Upper lobe of left lung (tissue), 6 donors: ENCODE measurements at regions not wholly inside any gene's neighbourhood (a gene's known extent, or its start where the extent isn't known, plus 50 kb on each side); places are given as distances from the start of the nearest gene placed in this dataset.

Source experiments
- ATAC-seq, 2 donors: fragments of 200-7000 bp; cut with Tn5 transposase; one replicate each; pipeline ENCODE4 v1.9.1; 2022; ENCODE audit warnings: mild to moderate bottlenecking in 2 of 2, moderate library complexity in 2 of 2; ENCODE audit not compliant: low FRiP score in 2 of 2
- DNase-seq, 2 donors: peaks; one replicate each; pipeline ENCODE4 v3.0.0-alpha.2; 2019 to 2020
- H3K27ac ChIP-seq, 4 donors: fragments of 200-600 bp; sonication (generic); one replicate each; pipeline ENCODE4 v1.5.1; 2016 to 2019
- H3K27me3 ChIP-seq, 4 donors: fragments of 200-600 bp; sonication (generic); one replicate each; pipeline ENCODE4 v1.5.1; 2017 to 2019
- H3K36me3 ChIP-seq, 4 donors: fragments of 200-600 bp; sonication (generic); one replicate each; pipeline ENCODE4 v1.5.1; 2016 to 2019
- H3K4me1 ChIP-seq, 4 donors: fragments of 200-600 bp; sonication (generic); one replicate each; pipeline ENCODE4 v1.5.1; 2018 to 2019
- H3K4me3 ChIP-seq, 4 donors: fragments of 200-600 bp; sonication (generic); one replicate each; pipeline ENCODE4 v1.5.1; 2017 to 2019; ENCODE audit warnings: mild to moderate bottlenecking in 2 of 4, moderate library complexity in 1 of 4
- H3K9me3 ChIP-seq, 4 donors: fragments of 200-600 bp; sonication (generic); one replicate each; pipeline ENCODE4 v1.5.1; 2018 to 2019
- CTCF ChIP-seq, 6 experiments: fragments of 450-650 bp in 4 of 6; fragments of 200-600 bp in 2 of 6; sonication (generic) in 2 of 6; IDR thresholded peaks; one replicate each; pipeline ENCODE4 v1.5.1; 2016 to 2019; ENCODE audit warnings: antibody characterized with exemption in 6 of 6
- EP300 ChIP-seq, 4 donors: sonication (generic); formaldehyde crosslinking; IDR thresholded peaks; one replicate each; pipeline ENCODE4 v1.5.1; 2017; ENCODE audit warnings: antibody characterized with exemption in 4 of 4, control low read depth in 2 of 4
- POLR2A ChIP-seq, 4 donors: fragments of 450-650 bp; IDR thresholded peaks; one replicate each; pipeline ENCODE4 v1.5.1; 2016 to 2017; ENCODE audit warnings: antibody characterized with exemption in 4 of 4, mild to moderate bottlenecking in 2 of 4
- POLR2AphosphoS5 ChIP-seq, 2 donors: sonication (generic); formaldehyde crosslinking; IDR thresholded peaks; one replicate each; pipeline ENCODE4 v1.5.1; 2017; ENCODE audit warnings: antibody characterized with exemption in 2 of 2
- WGBS, 2 donors: methylation state at CpG; one replicate each; pipeline ENCODE4 v1.1.5; 2017 to 2018; 5-methylcytosine and 5-hydroxymethylcytosine counted together
- donor health status: DM: no; HTN: no; CAD: no; lungs with moderate emphysema.
- donor health status: DM: no; HTN: yes; CAD: no; lungs with severe emphysema.

GRCh38 chr2:6421138-6421730, 444.5 kb downstream of the CMPK2 start:
- Histone ChIP-seq H3K4me3 (no peak overlapping the region), H3K27me3 (no peaks in the 10 kb centered on the region), H3K4me1 (no peaks in the 10 kb centered on the region), H3K9me3 (no peaks in the 10 kb centered on the region), H3K27ac (no peak overlapping the region), H3K36me3 (no peaks in the 10 kb centered on the region)
- DNase-seq: no peak
- WGBS, 2 donors: 79 to 85% methylated on average over 12 of the region's 12 CpGs
- ATAC-seq: no peak
- TF ChIP-seq CTCF (IDR thresholded peaks at IDR 0.05): no peak
- TF ChIP-seq POLR2AphosphoS5 (IDR thresholded peaks at IDR 0.05): no peak
- TF ChIP-seq POLR2A (IDR thresholded peaks at IDR 0.05): no peak
- no peak for TF ChIP-seq EP300 (IDR thresholded peaks at IDR 0.05)

- no peak overlapping the region for H3K27ac ChIP-seq
- 79 to 81% methylated on average over 4 of the region's 4 CpGs for WGBS, 2 donors
- no peak for ATAC-seq
Observed at GRCh38 chr2:6421888-6422287, 443.8 kb downstream of the CMPK2 start.

GRCh38 chr2:6423157-6423556, 442.6 kb downstream of the CMPK2 start:
- Histone ChIP-seq H3K4me3 (no peak overlapping the region), H3K9me3 (no peaks in the 10 kb centered on the region), H3K27ac (no peak overlapping the region), H3K27me3 (no peaks in the 10 kb centered on the region), H3K36me3 (no peaks in the 10 kb centered on the region), H3K4me1 (no peaks in the 10 kb centered on the region)
- ATAC-seq (no peak), DNase-seq (no peak)
- WGBS, 2 donors: 83 to 92% methylated on average over 1 of the region's 1 CpG
- TF ChIP-seq EP300 (IDR thresholded peaks at IDR 0.05) (no peak), POLR2AphosphoS5 (IDR thresholded peaks at IDR 0.05) (no peak), POLR2A (IDR thresholded peaks at IDR 0.05) (no peak), CTCF (IDR thresholded peaks at IDR 0.05) (no peak)

More at GRCh38 chr2:6421888-6422287, 443.8 kb downstream of the CMPK2 start:
- no peaks in the 10 kb centered on the region for H3K27me3 ChIP-seq
- no peaks in the 10 kb centered on the region for H3K9me3 ChIP-seq
- H3K4me3 ChIP-seq: no peak overlapping the region
- no peaks in the 10 kb centered on the region for H3K4me1 ChIP-seq
- TF ChIP-seq CTCF (IDR thresholded peaks at IDR 0.05) (no peak), POLR2A (IDR thresholded peaks at IDR 0.05) (no peak), EP300 (IDR thresholded peaks at IDR 0.05) (no peak), POLR2AphosphoS5 (IDR thresholded peaks at IDR 0.05) (no peak)
- no peak for DNase-seq
- H3K36me3 ChIP-seq: no peaks in the 10 kb centered on the region

- TF ChIP-seq CTCF (IDR thresholded peaks at IDR 0.05): no peak
- no peak for TF ChIP-seq POLR2AphosphoS5 (IDR thresholded peaks at IDR 0.05)
- no peak for TF ChIP-seq POLR2A (IDR thresholded peaks at IDR 0.05)
- no peak for TF ChIP-seq EP300 (IDR thresholded peaks at IDR 0.05)
- H3K27ac ChIP-seq: no peak overlapping the region
- H3K27me3 ChIP-seq: no peaks in the 10 kb centered on the region
- H3K9me3 ChIP-seq: no peaks in the 10 kb centered on the region
- no peak for DNase-seq
- H3K36me3 ChIP-seq: no peaks in the 10 kb centered on the region
- no peak for ATAC-seq
- H3K4me3 ChIP-seq: no peak overlapping the region
- no peaks in the 10 kb centered on the region for H3K4me1 ChIP-seq
- 63 to 74% methylated on average over 6 of the region's 6 CpGs for WGBS, 2 donors
Observed at GRCh38 chr2:6423944-6424343, 441.8 kb downstream of the CMPK2 start.

GRCh38 chr2:6425032-6425431, 440.7 kb downstream of the CMPK2 start:
- Histone ChIP-seq H3K4me3 (no peak overlapping the region), H3K9me3 (no peaks in the 10 kb centered on the region), H3K27me3 (no peaks in the 10 kb centered on the region), H3K36me3 (no peaks in the 10 kb centered on the region), H3K4me1 (no peaks in the 10 kb centered on the region), H3K27ac (no peak overlapping the region)
- TF ChIP-seq POLR2A (IDR thresholded peaks at IDR 0.05) (no peak), CTCF (IDR thresholded peaks at IDR 0.05) (no peak), EP300 (IDR thresholded peaks at IDR 0.05) (no peak), POLR2AphosphoS5 (IDR thresholded peaks at IDR 0.05) (no peak)
- DNase-seq (no peak), ATAC-seq (no peak)
- WGBS, 2 donors: 79 to 93% methylated on average over 3 of the region's 3 CpGs
